ENCODE measurements at regions not wholly inside any gene's neighbourhood (a gene's known extent, or its start where the extent isn't known, plus 50 kb on each side); places are given as distances from the start of the nearest gene placed in this dataset.

DNA sequence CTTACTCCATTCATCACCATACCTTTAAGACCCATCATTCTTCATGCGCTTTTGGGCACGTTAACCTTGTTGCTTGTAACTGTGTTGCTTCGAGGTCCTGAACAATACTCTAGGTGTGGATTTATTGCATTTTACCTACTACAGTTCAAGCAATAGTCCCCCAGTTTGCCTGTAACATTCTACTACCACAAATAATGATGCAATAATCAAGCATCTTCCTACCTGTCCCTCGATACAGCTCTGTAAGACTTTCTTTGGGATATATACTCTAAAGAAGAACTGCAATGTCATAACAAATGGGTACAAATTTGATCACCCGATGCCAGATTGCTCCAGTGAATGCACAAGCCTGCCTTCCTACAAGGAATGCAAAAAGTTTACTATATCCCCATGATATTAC, 1342.6 kb upstream of the GJE1 start:
- TF ChIP-seq, protein P1, sequence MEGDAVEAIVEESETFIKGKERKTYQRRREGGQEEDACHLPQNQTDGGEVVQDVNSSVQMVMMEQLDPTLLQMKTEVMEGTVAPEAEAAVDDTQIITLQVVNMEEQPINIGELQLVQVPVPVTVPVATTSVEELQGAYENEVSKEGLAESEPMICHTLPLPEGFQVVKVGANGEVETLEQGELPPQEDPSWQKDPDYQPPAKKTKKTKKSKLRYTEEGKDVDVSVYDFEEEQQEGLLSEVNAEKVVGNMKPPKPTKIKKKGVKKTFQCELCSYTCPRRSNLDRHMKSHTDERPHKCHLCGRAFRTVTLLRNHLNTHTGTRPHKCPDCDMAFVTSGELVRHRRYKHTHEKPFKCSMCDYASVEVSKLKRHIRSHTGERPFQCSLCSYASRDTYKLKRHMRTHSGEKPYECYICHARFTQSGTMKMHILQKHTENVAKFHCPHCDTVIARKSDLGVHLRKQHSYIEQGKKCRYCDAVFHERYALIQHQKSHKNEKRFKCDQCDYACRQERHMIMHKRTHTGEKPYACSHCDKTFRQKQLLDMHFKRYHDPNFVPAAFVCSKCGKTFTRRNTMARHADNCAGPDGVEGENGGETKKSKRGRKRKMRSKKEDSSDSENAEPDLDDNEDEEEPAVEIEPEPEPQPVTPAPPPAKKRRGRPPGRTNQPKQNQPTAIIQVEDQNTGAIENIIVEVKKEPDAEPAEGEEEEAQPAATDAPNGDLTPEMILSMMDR (IDR thresholded peaks at IDR 0.05): no peak
- TF ChIP-seq POLR2A (IDR thresholded peaks at IDR 0.05): no peak
- no peak for TF ChIP-seq POLR2AphosphoS5 (IDR thresholded peaks at IDR 0.05)
